ENCODE measurements at regions not wholly inside any gene's neighbourhood (a gene's known extent, or its start where the extent isn't known, plus 50 kb on each side); places are given as distances from the start of the nearest gene placed in this dataset.

DNA sequence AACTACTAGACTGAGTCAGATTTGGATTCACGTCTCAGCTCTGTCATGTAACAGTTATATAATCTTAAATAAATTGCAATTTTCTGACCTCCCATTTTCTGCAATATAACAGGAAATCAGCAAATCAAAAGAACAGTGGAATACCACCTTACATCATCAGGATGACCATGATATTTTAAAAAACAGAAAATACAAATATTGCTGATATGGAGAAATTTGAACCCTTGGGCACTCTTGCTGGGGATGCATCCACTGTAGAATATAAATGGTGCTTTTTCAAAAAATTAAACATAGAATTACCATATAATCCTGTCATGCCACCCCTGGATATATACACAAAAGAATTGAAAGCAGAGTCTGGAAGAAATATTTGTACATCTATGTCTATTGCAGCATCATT is 982.5 kb downstream of the TBL1XR1 start:
- TF ChIP-seq, protein P1, sequence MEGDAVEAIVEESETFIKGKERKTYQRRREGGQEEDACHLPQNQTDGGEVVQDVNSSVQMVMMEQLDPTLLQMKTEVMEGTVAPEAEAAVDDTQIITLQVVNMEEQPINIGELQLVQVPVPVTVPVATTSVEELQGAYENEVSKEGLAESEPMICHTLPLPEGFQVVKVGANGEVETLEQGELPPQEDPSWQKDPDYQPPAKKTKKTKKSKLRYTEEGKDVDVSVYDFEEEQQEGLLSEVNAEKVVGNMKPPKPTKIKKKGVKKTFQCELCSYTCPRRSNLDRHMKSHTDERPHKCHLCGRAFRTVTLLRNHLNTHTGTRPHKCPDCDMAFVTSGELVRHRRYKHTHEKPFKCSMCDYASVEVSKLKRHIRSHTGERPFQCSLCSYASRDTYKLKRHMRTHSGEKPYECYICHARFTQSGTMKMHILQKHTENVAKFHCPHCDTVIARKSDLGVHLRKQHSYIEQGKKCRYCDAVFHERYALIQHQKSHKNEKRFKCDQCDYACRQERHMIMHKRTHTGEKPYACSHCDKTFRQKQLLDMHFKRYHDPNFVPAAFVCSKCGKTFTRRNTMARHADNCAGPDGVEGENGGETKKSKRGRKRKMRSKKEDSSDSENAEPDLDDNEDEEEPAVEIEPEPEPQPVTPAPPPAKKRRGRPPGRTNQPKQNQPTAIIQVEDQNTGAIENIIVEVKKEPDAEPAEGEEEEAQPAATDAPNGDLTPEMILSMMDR (IDR thresholded peaks at IDR 0.05; ENCODE audit: borderline replicate concordance, extremely low read depth, low read length, poor library complexity, severe bottlenecking): no peak
- no peak for TF ChIP-seq EZH2 (IDR thresholded peaks at IDR 0.05; ENCODE audit: borderline replicate concordance, low read depth, low read length, severe bottlenecking)
